ENCODE measurements at regions not wholly inside any gene's neighbourhood (a gene's known extent, or its start where the extent isn't known, plus 50 kb on each side); places are given as distances from the start of the nearest gene placed in this dataset.

DNA sequence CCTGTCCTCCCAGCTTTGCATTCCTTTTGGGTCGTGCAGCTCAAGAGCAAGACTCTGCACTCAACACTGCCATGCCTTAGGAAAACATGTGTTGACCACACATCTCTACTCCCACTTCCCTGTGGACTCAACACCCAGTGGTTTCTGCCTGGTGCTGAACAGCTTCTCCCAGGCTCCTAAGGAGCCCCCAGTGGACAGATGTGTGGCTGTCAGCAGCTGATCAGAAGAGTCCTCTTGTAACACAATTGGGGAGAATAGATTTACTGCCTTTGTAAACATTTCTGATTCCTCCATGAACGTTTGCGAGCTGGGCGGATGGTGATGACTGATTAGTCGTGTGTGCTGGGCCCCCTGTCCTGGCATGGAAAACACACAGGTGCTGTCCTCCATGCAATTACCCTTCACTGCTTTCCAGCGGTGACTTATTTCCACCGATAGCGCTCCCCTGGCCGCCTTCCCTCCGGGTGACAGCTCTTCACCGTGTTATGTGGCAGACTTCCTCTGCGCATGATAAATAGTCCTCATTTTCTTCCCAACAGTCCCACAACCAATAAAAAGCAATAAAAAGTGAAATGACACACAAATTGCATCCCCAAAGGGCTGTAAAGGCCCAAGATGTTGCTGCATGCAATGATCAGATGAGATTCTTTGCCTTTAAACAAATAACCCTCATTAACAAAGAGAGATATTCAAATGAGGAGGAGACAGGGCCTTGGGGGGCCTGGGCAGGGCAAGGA is 249.4 kb upstream of the AJAP1 start:
- intact Hi-C loops (cut with micrococcal nuclease) = no loop called here
- no peak overlapping the region for H3K9ac ChIP-seq (ENCODE audit: low read depth, low read length)
- no peak overlapping the region for H4K91ac ChIP-seq (ENCODE audit: insufficient read depth, low read depth, low read length)
- no peak overlapping the region for H3K14ac ChIP-seq (replicated peaks; ENCODE audit: low read depth, low read length)
- no TSS peak for BruUV-seq (replicated peaks)
- H3K27ac ChIP-seq (ENCODE audit: insufficient read depth, low read length) = no peak overlapping the region
- no peak for ATAC-seq (ENCODE audit: low read depth)
- H3K4me1 ChIP-seq (ENCODE audit: control insufficient read depth, insufficient read depth, low read length) = no peaks in the 10 kb centered on the region
- POLR2A ChIA-PET (ENCODE audit: unreplicated experiment) = no interaction called here
- WGBS, 2 experiments (ENCODE audit: extremely low coverage in 2 of 2, insufficient read length in 1 of 2) = 51% methylated on average over 10 of the region's 12 CpGs; no CpG with 5 or more reads in 1 of the 2 experiments
- dilution Hi-C loops (cut with HindIII; ENCODE audit: low sequenced_read_pairs, unreplicated experiment) = no loop called here
- DNase-seq = no peak
- H3K18ac ChIP-seq (ENCODE audit: low read depth, low read length) = no peak overlapping the region
- H2BK20ac ChIP-seq (ENCODE audit: low read depth, low read length) = no peak overlapping the region
- no peak for TF ChIP-seq CTCF (conservative IDR thresholded peaks at IDR 0.05; ENCODE audit: low read depth, low read length)
- TF ChIP-seq POLR2A (IDR thresholded peaks at IDR 0.05; ENCODE audit: low read depth, low read length) = no peak
- no peak for TF ChIP-seq CEBPB (IDR thresholded peaks at IDR 0.05; ENCODE audit: low read depth, low read length)
- no peak for TF ChIP-seq NFE2L2 (IDR thresholded peaks at IDR 0.05; ENCODE audit: low read depth, low read length)
- TF ChIP-seq, protein P1, sequence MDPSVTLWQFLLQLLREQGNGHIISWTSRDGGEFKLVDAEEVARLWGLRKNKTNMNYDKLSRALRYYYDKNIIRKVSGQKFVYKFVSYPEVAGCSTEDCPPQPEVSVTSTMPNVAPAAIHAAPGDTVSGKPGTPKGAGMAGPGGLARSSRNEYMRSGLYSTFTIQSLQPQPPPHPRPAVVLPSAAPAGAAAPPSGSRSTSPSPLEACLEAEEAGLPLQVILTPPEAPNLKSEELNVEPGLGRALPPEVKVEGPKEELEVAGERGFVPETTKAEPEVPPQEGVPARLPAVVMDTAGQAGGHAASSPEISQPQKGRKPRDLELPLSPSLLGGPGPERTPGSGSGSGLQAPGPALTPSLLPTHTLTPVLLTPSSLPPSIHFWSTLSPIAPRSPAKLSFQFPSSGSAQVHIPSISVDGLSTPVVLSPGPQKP (IDR thresholded peaks at IDR 0.05; ENCODE audit: borderline replicate concordance, low read depth, low read length) = no peak
- no peak for TF ChIP-seq MAZ (IDR thresholded peaks at IDR 0.05; ENCODE audit: borderline replicate concordance, low read depth, low read length)
- TF ChIP-seq MAFK (IDR thresholded peaks at IDR 0.05; ENCODE audit: low read depth, low read length) = no peak
- TF ChIP-seq CHD1 (IDR thresholded peaks at IDR 0.05; ENCODE audit: low read depth, low read length) = no peak
- no peak for TF ChIP-seq USF2 (IDR thresholded peaks at IDR 0.05; ENCODE audit: low read depth, low read length)
- TF ChIP-seq FOS (IDR thresholded peaks at IDR 0.05; ENCODE audit: low read depth, low read length) = no peak
- TF ChIP-seq SMC3 (IDR thresholded peaks at IDR 0.05; ENCODE audit: low read depth, low read length) = no peak
- no peak for TF ChIP-seq RFX5 (IDR thresholded peaks at IDR 0.05; ENCODE audit: low read depth, low read length)
- no peak for TF ChIP-seq RAD21 (IDR thresholded peaks at IDR 0.05; ENCODE audit: low read length)
- TF ChIP-seq RCOR1 (IDR thresholded peaks at IDR 0.05; ENCODE audit: insufficient replicate concordance, low read length) = no peak
- TF ChIP-seq MXI1 (IDR thresholded peaks at IDR 0.05; ENCODE audit: borderline replicate concordance, low read depth, low read length) = no peak
- no peak for TF ChIP-seq BHLHE40 (IDR thresholded peaks at IDR 0.05; ENCODE audit: low read depth, low read length)
- H2AK5ac ChIP-seq (ENCODE audit: low read depth, low read length) = no peak overlapping the region
- H2BK120ac ChIP-seq (ENCODE audit: low read depth, low read length) = no peak overlapping the region
- H3K36me3 ChIP-seq (ENCODE audit: control insufficient read depth, insufficient read depth, low read length) = no peaks in the 10 kb centered on the region
- no peak overlapping the region for H3K4me2 ChIP-seq (ENCODE audit: low read depth, low read length)
- no peak overlapping the region for H4K5ac ChIP-seq (ENCODE audit: low read depth, low read length)
- no peaks in the 10 kb centered on the region for H4K20me1 ChIP-seq (ENCODE audit: insufficient read depth, low read length)
- no peak overlapping the region for H4K8ac ChIP-seq (ENCODE audit: low read depth in 2 of 2, low read length in 2 of 2)
- H2AK9ac ChIP-seq (replicated peaks; ENCODE audit: low read depth, low read length, poor library complexity) = no peak overlapping the region
- H3K4ac ChIP-seq (ENCODE audit: low read depth, low read length) = no peak overlapping the region
- no peak overlapping the region for H3K23ac ChIP-seq (ENCODE audit: low read depth, low read length)
- H2AFZ ChIP-seq (replicated peaks; ENCODE audit: low read length, poor library complexity) = no peak overlapping the region
- H2BK15ac ChIP-seq (ENCODE audit: low read depth, low read length) = no peak overlapping the region
- no peak overlapping the region for H2BK5ac ChIP-seq (ENCODE audit: low read depth, low read length, poor library complexity, severe bottlenecking)
- in situ Hi-C loops (cut with MboI; ENCODE audit: low sequenced_read_pairs) = no loop called here
- no peak overlapping the region for H3K4me3 ChIP-seq (ENCODE audit: insufficient read depth, low read depth, low read length)
- no peaks in the 10 kb centered on the region for H3K27me3 ChIP-seq (ENCODE audit: control insufficient read depth, insufficient read depth, low read length)
- no peaks in the 10 kb centered on the region for H3K79me1 ChIP-seq (ENCODE audit: low read depth in 1 of 2, low read length in 2 of 2)
- CTCF ChIA-PET = no interaction called here
- peaks cover 42% of the 10 kb centered on the region for H3K9me3 ChIP-seq (ENCODE audit: control insufficient read depth, insufficient read depth, low read length)
- H3K9me1 ChIP-seq (ENCODE audit: insufficient read depth, low read length) = no peaks in the 10 kb centered on the region
- H3K56ac ChIP-seq (ENCODE audit: extremely low read depth, insufficient read depth, low read length) = no peak overlapping the region
